CD14-positive monocyte (primary cell): ENCODE measurements at regions not wholly inside any gene's neighbourhood (a gene's known extent, or its start where the extent isn't known, plus 50 kb on each side); places are given as distances from the start of the nearest gene placed in this dataset.

ENCODE experiments used
- DNase-seq, 3 donors: peaks; one replicate each; pipeline ENCODE4 v3.0.0-alpha.2; 2011 to 2022
- H2AFZ ChIP-seq: 2 replicates; pipeline ENCODE4 v1.6.0; 2012; ENCODE audit warnings: mild to moderate bottlenecking, low read depth, low read length, inconsistent platforms; ENCODE audit not compliant: insufficient read depth, poor library complexity, severe bottlenecking
- H3K27ac ChIP-seq, 2 donors: 1 replicate in 1 of 2; 2 replicates in 1 of 2; pipeline ENCODE4 v1.5.1; 2012 to 2013; ENCODE audit warnings: low read length in 2 of 2, control low read depth in 1 of 2, inconsistent platforms in 1 of 2, low read depth in 1 of 2, mild to moderate bottlenecking in 1 of 2
- H3K27me3 ChIP-seq, 2 donors: one replicate each; pipeline versions ENCODE4 v1.6.0 to v1.6.1; 2011 to 2013; ENCODE audit warnings: low read length in 2 of 2; ENCODE audit not compliant: control insufficient read depth in 2 of 2, insufficient read depth in 2 of 2
- H3K36me3 ChIP-seq, 2 donors: replicated peaks in 1 of 2; 1 replicate in 1 of 2; 2 replicates in 1 of 2; pipeline versions ENCODE4 v1.5.1 to v1.6.1; 2012 to 2013; ENCODE audit warnings: low read length in 2 of 2, control low read depth in 1 of 2, inconsistent platforms in 1 of 2, mild to moderate bottlenecking in 1 of 2; ENCODE audit not compliant: insufficient read depth in 2 of 2, control insufficient read depth in 1 of 2
- H3K4me1 ChIP-seq, 2 donors: 1 replicate in 1 of 2; 2 replicates in 1 of 2; pipeline versions ENCODE4 v1.5.1 to v1.6.1; 2012 to 2013; ENCODE audit warnings: low read length in 2 of 2, control low read depth in 1 of 2, inconsistent platforms in 1 of 2, mild to moderate bottlenecking in 1 of 2, moderate library complexity in 1 of 2; ENCODE audit not compliant: insufficient read depth in 2 of 2, control insufficient read depth in 1 of 2
- H3K4me2 ChIP-seq: replicated peaks from 2 replicates; pipeline ENCODE3; 2012; ENCODE audit warnings: low read length, moderate library complexity, mild to moderate bottlenecking; ENCODE audit not compliant: poor library complexity, severe bottlenecking; ENCODE audit errors: extremely low read depth
- H3K4me3 ChIP-seq, 3 experiments: fragments of 200-600 bp in 1 of 3; sonication (generic) in 1 of 3; replicated peaks in 1 of 3; 1 replicate in 2 of 3; 2 replicates in 1 of 3; pipeline ENCODE4 v1.5.1; 2011 to 2013; ENCODE audit warnings: low read length in 3 of 3, mild to moderate bottlenecking in 3 of 3, control low read depth in 2 of 3, low read depth in 2 of 3, inconsistent platforms in 1 of 3, moderate library complexity in 1 of 3
- H3K79me2 ChIP-seq: 2 replicates; pipeline ENCODE4 v1.6.0; 2012; ENCODE audit warnings: mild to moderate bottlenecking, control low read depth, inconsistent platforms, low read length, moderate library complexity; ENCODE audit not compliant: insufficient read depth
- H3K9ac ChIP-seq: 2 replicates; pipeline ENCODE4 v1.6.0; 2017; ENCODE audit warnings: low read length, mild to moderate bottlenecking; ENCODE audit not compliant: insufficient read depth, poor library complexity, severe bottlenecking
- H3K9me3 ChIP-seq, 2 donors: replicated peaks in 1 of 2; 1 replicate in 1 of 2; 2 replicates in 1 of 2; pipeline versions ENCODE4 v1.5.1 to v1.6.1; 2012 to 2013; ENCODE audit warnings: low read length in 2 of 2, control low read depth in 1 of 2; ENCODE audit not compliant: control insufficient read depth in 1 of 2, insufficient read depth in 1 of 2
- H4K20me1 ChIP-seq: 2 replicates; pipeline ENCODE4 v1.6.0; 2012; ENCODE audit warnings: mild to moderate bottlenecking, low read length, control low read depth, moderate library complexity; ENCODE audit not compliant: insufficient read depth
- H3K27ac Mint-ChIP-seq, 7 donors: one replicate each; pipeline ENCODE4 v1.8.0; 2020; ENCODE audit warnings: mild to moderate bottlenecking in 7 of 7, mixed read lengths in 7 of 7, moderate library complexity in 6 of 7, inconsistent platforms in 2 of 7
- H3K27me3 Mint-ChIP-seq, 3 donors: one replicate each; pipeline ENCODE4 v1.8.0; 2021 to 2022; ENCODE audit warnings: low read depth in 3 of 3, mild to moderate bottlenecking in 3 of 3, mixed read lengths in 3 of 3, moderate library complexity in 3 of 3, inconsistent platforms in 1 of 3
- H3K36me3 Mint-ChIP-seq, 2 donors: one replicate each; pipeline ENCODE4 v1.8.0; 2020; ENCODE audit warnings: mixed read lengths in 2 of 2, inconsistent platforms in 1 of 2, mild to moderate bottlenecking in 1 of 2
- H3K4me1 Mint-ChIP-seq: one replicate; pipeline ENCODE4 v1.8.0; 2020; ENCODE audit warnings: mild to moderate bottlenecking, mixed read lengths
- H3K4me3 Mint-ChIP-seq, 2 donors: one replicate each; pipeline ENCODE4 v1.8.0; 2020; ENCODE audit warnings: mild to moderate bottlenecking in 2 of 2, mixed read lengths in 2 of 2, moderate library complexity in 1 of 2
- H3K9me3 Mint-ChIP-seq, 7 donors: one replicate each; pipeline ENCODE4 v1.8.0; 2020 to 2022; ENCODE audit warnings: mixed read lengths in 7 of 7, mild to moderate bottlenecking in 6 of 7, moderate library complexity in 6 of 7, inconsistent platforms in 2 of 7
- CTCF ChIP-seq: fragments of 200-600 bp; IDR thresholded peaks from one replicate; pipeline ENCODE4 v1.8.0; 2022; ENCODE audit warnings: antibody characterized with exemption, mild to moderate bottlenecking
- WGBS: methylation state at CpG from one replicate; pipeline ENCODE4 v1.1.5; 2013; ENCODE audit warnings: missing lambda C conversion rate; ENCODE audit not compliant: insufficient coverage; 5-methylcytosine and 5-hydroxymethylcytosine counted together
- intact Hi-C, 2 donors: fragments of 100-400 bp; cut with micrococcal nuclease; formaldehyde crosslinking; loops; one replicate each; pipeline versions ENCODE4 v1.15.0 to v1.15.1; 2023

GRCh38 chr4:63090641-63091040, 1318.6 kb downstream of the TECRL start:
- intact Hi-C loops = no loop called here
- Histone ChIP-seq H3K4me1 (no peaks in the 10 kb centered on the region), H3K9me3 (peaks cover 3 to 12% of the 10 kb centered on the region in 2 donors), H3K36me3 (no peaks in the 10 kb centered on the region), H4K20me1 (no peaks in the 10 kb centered on the region), H3K4me3 (no peak overlapping the region), H3K79me2 (no peaks in the 10 kb centered on the region), H3K4me2 (no peak overlapping the region), H3K27me3 (no peaks in the 10 kb centered on the region), H3K27ac (no peak overlapping the region), H3K9ac (no peak overlapping the region), H2AFZ (no peak overlapping the region)
- Mint-ChIP-seq H3K4me3 (no peak overlapping the region), H3K27me3 (peaks cover 0 to 2% (median 0%) of the 10 kb centered on the region in 3 donors), H3K27ac (no peak overlapping the region), H3K9me3 (peaks cover 0 to 9% (median 0%) of the 10 kb centered on the region in 7 donors), H3K4me1 (no peaks in the 10 kb centered on the region), H3K36me3 (no peaks in the 10 kb centered on the region)
- WGBS = no CpG with 5 or more reads among the region's 1 CpG
- TF ChIP-seq CTCF = no peak
- no peak for DNase-seq

GRCh38 chr4:63085091-63085490, 1324.2 kb downstream of the TECRL start:
- no peaks in the 10 kb centered on the region for H4K20me1 ChIP-seq
- H3K9me3 Mint-ChIP-seq = peaks cover 0 to 13% (median 3%) of the 10 kb centered on the region in 7 donors
- no peak overlapping the region for H3K27ac Mint-ChIP-seq
- no peak overlapping the region for H3K27ac ChIP-seq
- H3K36me3 ChIP-seq = no peaks in the 10 kb centered on the region
- WGBS = no CpG with 5 or more reads among the region's 1 CpG
- H3K36me3 Mint-ChIP-seq = no peaks in the 10 kb centered on the region
- no peaks in the 10 kb centered on the region for H3K4me1 Mint-ChIP-seq
- H3K4me1 ChIP-seq = no peaks in the 10 kb centered on the region
- intact Hi-C loops = no loop called here
- no peaks in the 10 kb centered on the region for H3K79me2 ChIP-seq
- no peak overlapping the region for H3K4me3 ChIP-seq
- no peak overlapping the region for H2AFZ ChIP-seq
- no peak for TF ChIP-seq CTCF
- H3K4me2 ChIP-seq = no peak overlapping the region
- H3K4me3 Mint-ChIP-seq = no peak overlapping the region
- no peak overlapping the region for H3K9ac ChIP-seq
- no peak for DNase-seq
- H3K9me3 ChIP-seq = peaks cover 0 to 5% of the 10 kb centered on the region in 2 donors
- H3K27me3 ChIP-seq = no peaks in the 10 kb centered on the region
- H3K27me3 Mint-ChIP-seq = peaks cover 0 to 2% (median 0%) of the 10 kb centered on the region in 3 donors
